ENCODE measurements at regions not wholly inside any gene's neighbourhood (a gene's known extent, or its start where the extent isn't known, plus 50 kb on each side); places are given as distances from the start of the nearest gene placed in this dataset.
"Not testable (repeated sequence)": the region's sequence is repeated elsewhere in the genome, so short reads cannot be mapped to it uniquely, and the experiment has no call there.

- no peak for DNase-seq (ENCODE audit: low read depth in 2 of 2)
Measured at GRCh38 chr6:27136978-27137814, 110.3 kb upstream of the PRSS16 start.

GRCh38 chr6:27138406-27138805 lies 109.1 kb upstream of the PRSS16 start:
- no peak for DNase-seq (ENCODE audit: low read depth in 2 of 2)

- no peak for DNase-seq (ENCODE audit: low read depth in 2 of 2)
Measured at GRCh38 chr6:27138837-27139755, 108.4 kb upstream of the PRSS16 start.

DNA sequence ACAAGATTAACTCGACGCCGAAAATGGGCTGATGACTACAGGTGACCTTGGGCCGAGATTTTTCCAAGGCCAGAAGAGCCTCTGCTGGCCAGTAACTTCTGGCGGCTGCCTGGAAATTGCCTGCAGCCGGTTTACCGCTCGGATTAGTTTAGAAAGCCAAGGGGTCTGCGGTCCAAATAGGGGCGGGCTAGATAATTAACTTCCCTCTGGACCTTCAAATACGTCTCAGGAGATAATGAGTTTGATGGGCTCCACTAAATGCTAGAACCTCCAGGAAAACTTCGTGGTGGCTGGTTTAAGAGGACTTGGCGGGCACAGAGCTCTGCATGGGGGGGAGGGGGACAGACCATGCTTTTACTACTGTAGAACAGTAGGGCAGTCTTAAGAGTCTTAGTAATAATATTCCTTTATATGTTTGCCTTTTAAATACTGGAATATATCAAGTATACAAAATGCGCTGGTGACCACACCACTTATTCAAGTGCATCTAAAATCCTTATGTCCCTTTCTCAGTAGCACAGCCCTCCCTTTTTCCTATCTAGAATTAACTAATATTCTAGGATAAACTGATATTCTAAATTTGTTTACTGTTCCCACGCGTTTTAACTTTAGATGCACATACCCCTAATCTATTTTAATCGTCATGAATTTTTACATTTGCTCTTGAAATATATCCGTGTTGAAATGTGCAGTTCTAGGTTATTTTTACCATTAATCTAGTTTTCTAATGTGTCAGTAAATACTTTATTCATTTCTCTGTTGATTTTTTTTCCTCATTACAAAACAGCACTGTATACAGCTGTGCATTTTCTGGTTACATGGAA lies 107.5 kb upstream of the PRSS16 start:
- DNase-seq (ENCODE audit: low read depth in 2 of 2) = no peak

DNA sequence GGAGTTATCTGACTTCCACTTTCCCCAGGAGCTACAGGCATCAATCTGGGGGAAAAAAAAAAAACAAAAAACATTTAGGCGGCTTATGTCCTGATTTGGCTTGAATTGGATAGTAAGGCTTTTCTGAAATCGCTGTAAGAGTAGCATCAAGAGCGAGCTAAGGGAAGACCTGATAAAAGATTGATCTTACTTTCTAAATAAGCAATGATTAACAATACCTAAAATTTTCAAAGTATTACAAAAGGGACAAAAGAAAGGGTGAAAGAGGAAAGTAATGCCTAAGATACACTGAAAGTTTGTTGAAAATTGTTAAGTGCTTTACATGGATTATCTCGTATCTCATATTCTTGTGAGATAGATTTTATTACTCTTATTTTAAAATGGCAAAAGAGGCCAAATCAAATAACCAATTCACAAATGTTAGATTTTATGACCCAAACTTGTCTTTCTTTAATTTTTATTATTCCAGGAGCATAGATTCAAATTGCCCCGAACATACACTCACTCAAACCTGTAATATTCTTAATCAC lies 106.4 kb upstream of the PRSS16 start:
- DNase-seq (ENCODE audit: low read depth in 2 of 2) = no peak

GRCh38 chr6:27141529-27142015 lies 105.9 kb upstream of the PRSS16 start:
- DNase-seq (ENCODE audit: low read depth in 2 of 2) = no peak

- DNase-seq (ENCODE audit: low read depth in 2 of 2) = not testable (repeated sequence)
Measured at GRCh38 chr6:27143020-27143388, 104.5 kb upstream of the PRSS16 start.

GRCh38 chr6:27143474-27144026 lies 104.0 kb upstream of the PRSS16 start:
- DNase-seq (ENCODE audit: low read depth in 2 of 2) = no peak

DNA sequence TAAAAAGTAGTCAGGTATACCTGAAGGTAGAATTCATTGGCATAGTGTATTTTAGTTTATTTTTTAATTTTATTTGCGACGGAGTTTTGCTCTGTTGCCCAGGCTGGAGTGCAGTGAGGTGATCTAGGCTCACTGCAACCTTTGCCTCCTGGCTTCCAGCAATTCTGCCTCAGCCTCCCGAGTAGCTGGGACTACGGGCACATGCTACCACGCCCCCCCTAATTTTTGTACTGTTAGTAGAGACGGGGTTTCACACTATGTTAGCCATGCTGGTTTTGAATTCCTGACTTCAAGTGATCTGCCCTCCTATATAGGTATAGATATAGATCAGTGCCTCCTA lies 102.8 kb upstream of the PRSS16 start:
- DNase-seq (ENCODE audit: low read depth in 2 of 2) = no peak

DNA sequence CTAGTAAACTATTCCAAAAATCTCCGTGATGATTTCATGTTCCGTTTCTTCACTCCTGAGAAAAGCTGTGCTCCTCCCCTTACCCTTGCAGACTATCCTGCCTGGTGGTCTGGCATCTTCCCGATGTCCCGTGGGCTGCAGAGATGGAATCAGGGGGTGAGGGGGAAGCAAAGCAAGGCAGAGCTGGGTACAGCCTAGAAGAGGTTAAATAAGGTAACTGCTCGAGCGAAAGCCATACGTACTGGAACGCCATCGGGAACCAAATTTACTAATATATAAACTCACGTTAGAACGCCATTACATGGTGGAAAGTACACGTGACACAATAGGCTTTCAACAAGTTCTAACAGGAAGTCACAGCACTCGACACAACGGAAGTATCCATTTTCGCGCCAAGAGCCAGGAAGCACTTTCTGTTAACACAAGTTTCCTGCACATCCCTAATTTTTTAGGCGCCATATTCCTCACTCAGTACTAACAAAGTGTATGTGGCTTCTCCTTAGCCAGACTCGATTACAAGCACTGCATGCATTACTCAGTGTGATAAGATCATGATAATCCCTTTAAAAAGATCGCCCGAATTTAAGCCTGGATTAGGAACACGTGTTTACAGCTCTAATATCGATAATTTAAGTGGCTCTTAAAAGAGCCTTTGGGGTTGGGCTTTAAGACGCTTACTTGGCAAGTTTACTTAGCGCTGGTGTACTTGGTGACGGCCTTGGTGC lies 101.6 kb upstream of the PRSS16 start:
- DNase-seq (ENCODE audit: low read depth in 2 of 2) = peak in 1 of 2 donors; percentile 56

DNA sequence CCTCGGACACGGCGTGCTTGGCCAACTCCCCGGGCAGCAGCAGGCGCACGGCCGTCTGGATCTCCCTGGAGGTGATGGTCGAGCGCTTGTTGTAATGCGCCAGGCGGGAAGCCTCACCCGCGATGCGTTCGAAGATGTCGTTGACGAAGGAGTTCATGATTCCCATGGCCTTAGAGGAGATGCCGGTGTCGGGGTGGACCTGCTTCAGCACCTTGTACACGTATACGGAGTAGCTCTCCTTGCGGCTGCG lies 101.1 kb upstream of the PRSS16 start:
- not testable (repeated sequence) for DNase-seq (ENCODE audit: low read depth in 2 of 2)

DNA sequence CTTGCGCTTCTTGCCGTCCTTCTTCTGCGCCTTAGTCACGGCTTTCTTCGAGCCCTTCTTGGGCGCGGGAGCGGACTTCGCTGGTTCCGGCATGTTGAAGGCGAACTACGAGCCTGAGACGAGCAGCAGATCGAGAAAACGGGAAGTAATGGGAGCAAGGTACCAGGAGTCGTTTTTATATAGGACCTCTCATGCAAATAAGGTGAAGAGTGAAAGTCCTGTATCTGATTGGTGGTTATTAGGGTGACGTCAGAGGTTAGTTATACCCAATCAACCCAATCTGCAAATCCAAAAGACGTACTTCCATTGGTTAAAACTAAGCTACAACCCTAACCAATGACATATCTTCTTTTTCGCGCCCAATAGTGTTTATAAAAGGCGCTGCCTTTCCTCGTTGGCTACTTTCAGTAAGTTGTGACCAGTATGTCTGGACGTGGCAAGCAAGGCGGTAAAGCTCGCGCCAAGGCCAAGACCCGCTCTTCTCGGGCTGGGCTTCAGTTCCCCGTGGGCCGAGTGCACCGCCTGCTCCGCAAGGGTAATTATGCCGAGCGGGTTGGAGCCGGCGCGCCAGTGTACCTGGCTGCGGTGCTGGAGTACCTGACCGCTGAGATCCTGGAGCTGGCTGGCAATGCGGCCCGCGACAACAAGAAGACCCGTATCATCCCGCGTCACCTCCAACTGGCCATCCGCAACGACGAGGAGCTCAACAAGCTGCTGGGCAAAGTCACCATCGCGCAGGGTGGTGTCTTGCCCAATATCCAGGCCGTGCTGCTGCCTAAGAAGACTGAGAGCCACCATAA lies 100.6 kb upstream of the PRSS16 start:
- DNase-seq (ENCODE audit: low read depth in 2 of 2) = peak in 1 of 2 donors; percentile 53

DNA sequence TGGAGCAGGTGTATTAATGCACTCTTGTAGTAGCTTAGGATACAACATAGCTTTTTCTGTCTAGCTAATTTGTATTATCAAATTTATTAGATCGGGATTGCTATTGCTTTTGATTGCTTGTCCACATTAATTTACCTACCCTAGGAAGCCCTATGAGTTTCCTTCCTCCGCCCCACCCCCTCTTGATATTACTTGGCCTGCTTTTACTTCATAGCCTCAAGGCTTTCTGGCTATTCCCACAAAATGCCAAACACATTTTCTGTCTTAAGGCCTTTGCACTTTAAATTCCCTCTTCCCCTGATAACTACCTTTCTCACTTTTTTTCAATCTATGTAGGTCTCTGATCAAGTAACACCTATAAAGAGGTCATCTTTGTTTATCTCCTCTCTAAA lies 99.1 kb upstream of the PRSS16 start:
- no peak for DNase-seq (ENCODE audit: low read depth in 2 of 2)

DNA sequence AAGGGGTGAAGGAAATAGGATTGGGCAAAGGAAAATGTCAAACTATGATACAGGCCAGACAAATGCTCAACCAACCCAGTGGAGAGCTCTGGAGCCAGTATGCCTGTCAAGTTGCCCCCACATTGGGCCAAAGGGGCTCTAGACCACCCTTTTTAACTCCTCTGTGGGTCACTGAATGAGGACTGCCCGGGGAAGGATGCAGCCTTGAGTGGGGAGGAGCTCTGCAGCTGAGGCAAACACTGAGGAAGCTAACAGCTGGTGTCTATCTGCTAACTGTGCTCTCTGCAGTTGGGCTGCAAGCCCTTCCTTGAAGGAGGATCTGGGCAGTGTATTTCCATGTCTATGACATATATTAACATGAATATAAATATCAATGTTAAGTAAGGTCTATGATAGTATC lies 98.4 kb upstream of the PRSS16 start:
- no peak for DNase-seq (ENCODE audit: low read depth in 2 of 2)

DNA sequence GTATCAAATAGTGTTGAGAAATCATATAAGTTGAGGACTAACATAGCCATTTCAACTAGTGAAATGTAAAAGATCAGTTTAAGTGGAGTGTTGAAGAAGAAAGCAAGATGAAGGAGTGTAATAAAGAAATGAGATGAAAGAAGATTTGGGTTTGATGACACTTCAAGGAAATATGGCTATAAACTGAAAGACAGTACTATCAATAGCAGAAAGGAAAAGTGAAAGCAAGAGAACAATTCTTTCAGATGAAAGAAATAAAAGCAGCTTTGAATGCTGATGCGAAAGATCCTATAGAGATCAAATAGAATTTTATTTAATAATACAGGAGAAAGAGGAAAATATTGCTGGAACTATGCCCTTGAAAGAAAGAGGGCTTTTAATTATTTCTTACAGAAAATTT lies 92.8 kb upstream of the PRSS16 start:
- DNase-seq (ENCODE audit: low read depth in 2 of 2) = no peak

- no peak for DNase-seq (ENCODE audit: low read depth in 2 of 2)
Measured at GRCh38 chr6:27156874-27157458, 90.5 kb upstream of the PRSS16 start.

DNA sequence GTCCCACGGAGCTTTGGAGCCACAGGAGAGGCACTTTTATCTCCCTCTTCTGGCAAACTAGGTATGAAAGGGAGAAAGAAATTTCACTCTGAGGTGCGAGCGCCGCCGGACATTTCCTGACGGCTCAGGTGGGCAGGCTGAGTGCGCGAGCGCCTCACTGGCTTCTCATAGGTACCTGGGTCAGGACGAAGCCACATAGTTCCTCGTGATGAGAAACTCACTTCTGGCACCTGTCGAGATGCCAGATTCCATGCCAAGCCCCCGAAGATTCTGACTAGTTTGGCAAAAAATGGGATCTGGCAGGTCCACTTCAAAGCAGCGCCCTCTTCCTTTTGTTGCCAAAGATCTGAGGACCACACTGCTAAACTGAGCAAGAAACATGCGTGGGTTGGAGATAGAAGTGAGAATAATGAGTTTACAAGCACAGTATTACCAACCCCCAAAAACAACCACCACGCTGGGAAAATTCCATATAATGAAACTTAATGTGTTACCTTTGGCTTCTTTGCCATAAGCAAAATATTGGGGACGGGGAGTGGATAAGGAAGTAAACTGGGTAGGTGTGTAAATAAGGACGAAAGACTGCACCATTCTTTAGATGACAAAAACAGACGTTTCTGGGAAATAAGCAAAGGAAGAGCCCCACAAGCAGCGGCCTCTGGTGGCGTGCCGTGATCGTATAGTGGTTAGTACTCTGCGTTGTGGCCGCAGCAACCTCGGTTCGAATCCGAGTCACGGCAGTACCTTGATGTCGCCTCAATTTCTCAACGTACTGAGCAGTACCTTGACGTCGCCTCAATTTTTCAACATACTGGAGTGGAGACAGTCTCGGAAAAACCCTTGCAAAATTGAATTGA lies 89.8 kb upstream of the PRSS16 start:
- peak; percentile 63 to 66 for DNase-seq (ENCODE audit: low read depth in 2 of 2)

DNA sequence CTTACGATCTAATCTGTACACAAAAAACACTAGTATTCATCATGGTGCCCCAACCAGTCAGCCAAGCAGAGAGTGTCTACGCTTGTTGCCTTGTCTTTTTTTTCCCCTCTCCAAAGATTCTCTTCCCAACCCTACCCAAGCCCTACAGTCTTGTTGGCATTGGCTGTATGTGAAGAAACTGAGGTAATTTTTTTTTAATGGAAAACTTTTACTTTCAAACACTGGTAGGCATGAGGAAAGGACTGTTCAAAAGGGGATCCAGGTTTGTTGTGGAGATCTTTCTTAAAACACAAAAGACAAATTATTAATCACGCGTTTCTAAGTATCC lies 89.2 kb upstream of the PRSS16 start:
- no peak for DNase-seq (ENCODE audit: low read depth in 2 of 2)

DNA sequence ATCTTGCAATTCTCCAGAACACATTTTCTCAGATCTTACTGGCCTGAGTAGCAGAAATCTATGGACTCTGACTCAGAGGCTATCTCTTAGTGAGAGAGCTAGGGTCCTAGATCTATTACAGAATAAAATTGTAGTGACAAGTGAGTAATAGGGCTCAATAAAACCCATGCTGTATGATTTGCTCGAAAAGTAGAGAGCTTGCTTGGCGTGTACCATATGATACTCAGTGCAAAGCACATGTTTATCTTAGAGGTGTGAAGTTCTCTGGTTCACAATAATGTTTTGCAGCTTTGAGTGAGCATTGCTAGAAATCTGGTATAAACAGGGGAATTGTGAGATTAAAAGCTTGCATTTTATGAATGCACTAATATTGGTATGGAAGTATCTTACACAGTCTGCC lies 87.8 kb upstream of the PRSS16 start:
- no peak for DNase-seq (ENCODE audit: low read depth in 2 of 2)
